HG03457 (cell line): ENCODE measurements at regions not wholly inside any gene's neighbourhood (a gene's known extent, or its start where the extent isn't known, plus 50 kb on each side); places are given as distances from the start of the nearest gene placed in this dataset.

ENCODE experiments used
- ATAC-seq: cut with Tn5 transposase; IDR thresholded peaks from one replicate; pipeline ENCODE4 v1.9.1; 2021; ENCODE audit warnings: moderate number of reproducible peaks; ENCODE audit not compliant: unreplicated experiment

- no peak for ATAC-seq
Measured at GRCh38 chr12:126773012-126773411, 1494.0 kb upstream of the TMEM132C start.

- ATAC-seq: no peak
Measured at GRCh38 chr12:126773491-126773890, 1493.5 kb upstream of the TMEM132C start.

GRCh38 chr12:126776026-126776655 is 1490.8 kb upstream of the TMEM132C start:
- ATAC-seq: no peak

- ATAC-seq: no peak
Measured at GRCh38 chr12:126780343-126780742, 1486.6 kb upstream of the TMEM132C start.

GRCh38 chr12:126781593-126781992 is 1485.4 kb upstream of the TMEM132C start:
- ATAC-seq: no peak

GRCh38 chr12:126782083-126782482 is 1484.9 kb upstream of the TMEM132C start:
- ATAC-seq: no peak

- ATAC-seq: no peak
Measured at GRCh38 chr12:126784328-126784921, 1482.5 kb upstream of the TMEM132C start.

GRCh38 chr12:126789963-126790362 is 1477.0 kb upstream of the TMEM132C start:
- no peak for ATAC-seq

GRCh38 chr12:126791122-126791521 is 1475.8 kb upstream of the TMEM132C start:
- ATAC-seq: no peak

- ATAC-seq: no peak
Measured at GRCh38 chr12:126792411-126792810, 1474.6 kb upstream of the TMEM132C start.

GRCh38 chr12:126797525-126797924 is 1469.4 kb upstream of the TMEM132C start:
- ATAC-seq: no peak

- no peak for ATAC-seq
Measured at GRCh38 chr12:126798449-126798848, 1468.5 kb upstream of the TMEM132C start.

- no peak for ATAC-seq
Measured at GRCh38 chr12:126807312-126807865, 1459.6 kb upstream of the TMEM132C start.

- ATAC-seq: no peak
Measured at GRCh38 chr12:126811391-126811790, 1455.6 kb upstream of the TMEM132C start.

- no peak for ATAC-seq
Measured at GRCh38 chr12:126819554-126819953, 1447.4 kb upstream of the TMEM132C start.

GRCh38 chr12:126830778-126831680 is 1435.9 kb upstream of the TMEM132C start:
- ATAC-seq: no peak

- no peak for ATAC-seq
Measured at GRCh38 chr12:126837697-126838096, 1429.3 kb upstream of the TMEM132C start.

GRCh38 chr12:126843915-126844669 is 1422.9 kb upstream of the TMEM132C start:
- ATAC-seq: no peak

- no peak for ATAC-seq
Measured at GRCh38 chr12:126847005-126847629, 1419.9 kb upstream of the TMEM132C start.

GRCh38 chr12:126855768-126856167 is 1411.2 kb upstream of the TMEM132C start:
- ATAC-seq: no peak
